Activated T-helper 2 cell treated with anti-CD3 and anti-CD28 coated beads, Interferon-gamma antibody, Interleukin-2, Interleukin-4, amounts not matched to agents 10 μg/mL and 5 μg/mL and 100 μg/mL, durations not matched to agents 14 hours and 24 hours and 36 hours (primary cell): ENCODE measurements at regions not wholly inside any gene's neighbourhood (a gene's known extent, or its start where the extent isn't known, plus 50 kb on each side); places are given as distances from the start of the nearest gene placed in this dataset.

ENCODE experiments used
- DNase-seq: peaks from one replicate; pipeline ENCODE4 v3.0.0; 2021; ENCODE audit warnings: low spot score
- H3K27ac Mint-ChIP-seq: one replicate; pipeline ENCODE4 v1.8.0; 2021; ENCODE audit warnings: mixed read lengths
- H3K27me3 Mint-ChIP-seq: one replicate; pipeline ENCODE4 v1.8.0; 2021; ENCODE audit warnings: low read depth, mixed read lengths
- H3K36me3 Mint-ChIP-seq: one replicate; pipeline ENCODE4 v1.8.0; 2021; ENCODE audit warnings: low read depth, mixed read lengths
- H3K4me1 Mint-ChIP-seq: one replicate; pipeline ENCODE4 v1.8.0; 2021; ENCODE audit warnings: low read depth, mixed read lengths
- H3K4me3 Mint-ChIP-seq: one replicate; pipeline ENCODE4 v1.8.0; 2021; ENCODE audit warnings: low read depth, mild to moderate bottlenecking, moderate library complexity, mixed read lengths
- H3K9me3 Mint-ChIP-seq: one replicate; pipeline ENCODE4 v1.8.0; 2021; ENCODE audit warnings: mixed read lengths
- intact Hi-C: fragments of 100-400 bp; cut with micrococcal nuclease; formaldehyde crosslinking; loops from one replicate; pipeline ENCODE4 v1.15.1; 2023

DNA sequence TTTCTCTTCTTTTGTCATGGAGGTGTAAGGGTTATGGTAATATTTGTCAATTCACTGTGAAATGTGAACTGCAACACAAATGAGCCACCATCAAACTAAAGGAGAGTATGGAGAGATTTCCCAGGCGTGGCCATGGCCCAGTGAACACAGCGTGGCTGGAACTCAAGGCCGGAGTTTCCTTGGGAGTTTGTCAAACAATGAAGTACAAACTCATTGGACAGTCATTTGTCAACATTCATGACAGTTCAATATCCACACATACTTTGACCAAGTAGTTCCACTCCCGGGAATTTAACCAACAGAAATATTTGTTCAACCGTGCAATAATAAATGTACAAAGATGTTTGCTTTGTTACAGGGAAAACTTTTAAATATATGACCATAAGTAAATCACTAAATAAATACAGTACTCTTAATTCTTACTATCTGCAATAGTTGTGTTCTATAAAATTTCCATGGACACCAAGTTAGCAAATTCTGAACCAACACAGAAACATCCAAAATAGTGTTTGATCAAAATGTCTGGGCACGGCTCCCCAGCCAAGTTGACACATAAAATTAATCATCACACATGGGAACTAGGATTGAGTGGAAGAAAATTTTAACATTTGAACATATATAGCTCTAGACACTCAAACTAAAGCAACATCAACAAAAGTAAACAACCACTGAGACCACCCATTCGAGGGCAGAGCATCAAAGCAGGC lies 87.1 kb downstream of the DIRAS2 start:
- no peaks in the 10 kb centered on the region for H3K36me3 Mint-ChIP-seq
- DNase-seq: no peak
- no peak overlapping the region for H3K4me3 Mint-ChIP-seq
- H3K27ac Mint-ChIP-seq: no peak overlapping the region
- no peaks in the 10 kb centered on the region for H3K9me3 Mint-ChIP-seq
- no peaks in the 10 kb centered on the region for H3K4me1 Mint-ChIP-seq
- intact Hi-C loops: no loop called here
- peaks cover 3% of the 10 kb centered on the region for H3K27me3 Mint-ChIP-seq

DNA sequence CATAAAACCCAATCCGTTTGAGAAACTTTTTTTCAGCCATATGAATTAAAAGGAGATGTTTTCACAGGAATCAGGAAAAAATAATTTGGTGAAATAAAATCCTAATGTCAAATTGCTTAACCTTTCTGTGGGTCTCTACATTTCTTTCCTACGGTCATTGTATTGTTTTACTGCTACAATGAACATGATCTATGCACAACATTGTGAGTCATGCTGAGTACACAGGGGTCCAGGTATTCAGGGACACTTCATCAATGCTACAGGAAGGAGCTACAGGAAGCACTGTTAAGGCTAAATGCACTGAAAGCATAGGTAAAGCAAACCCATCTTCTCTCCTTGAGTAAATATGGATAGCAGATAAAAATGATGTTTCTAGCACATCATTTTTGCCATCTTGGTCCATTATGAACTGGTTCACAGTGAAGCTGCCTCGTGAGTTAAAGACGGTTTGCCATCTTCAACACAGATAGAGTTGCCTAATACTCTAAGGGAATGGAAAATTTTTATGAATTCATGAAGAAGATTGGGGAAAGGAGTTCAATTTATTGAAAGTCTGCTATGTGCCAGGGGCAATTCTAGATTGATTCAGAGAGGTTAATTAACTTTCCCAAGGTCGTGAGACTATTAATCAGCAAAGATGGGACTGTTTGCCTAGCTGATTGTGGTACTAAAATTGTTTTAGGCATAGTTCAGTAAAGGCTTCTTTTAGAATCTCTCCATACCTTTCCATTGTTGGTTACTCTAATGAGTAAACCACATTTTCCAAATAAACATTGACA lies 85.5 kb downstream of the DIRAS2 start:
- Mint-ChIP-seq H3K4me1 (no peaks in the 10 kb centered on the region), H3K9me3 (no peaks in the 10 kb centered on the region), H3K4me3 (no peak overlapping the region), H3K27me3 (peaks cover 3% of the 10 kb centered on the region), H3K27ac (no peak overlapping the region), H3K36me3 (no peaks in the 10 kb centered on the region)
- DNase-seq: no peak
- intact Hi-C loops: no loop called here

DNA sequence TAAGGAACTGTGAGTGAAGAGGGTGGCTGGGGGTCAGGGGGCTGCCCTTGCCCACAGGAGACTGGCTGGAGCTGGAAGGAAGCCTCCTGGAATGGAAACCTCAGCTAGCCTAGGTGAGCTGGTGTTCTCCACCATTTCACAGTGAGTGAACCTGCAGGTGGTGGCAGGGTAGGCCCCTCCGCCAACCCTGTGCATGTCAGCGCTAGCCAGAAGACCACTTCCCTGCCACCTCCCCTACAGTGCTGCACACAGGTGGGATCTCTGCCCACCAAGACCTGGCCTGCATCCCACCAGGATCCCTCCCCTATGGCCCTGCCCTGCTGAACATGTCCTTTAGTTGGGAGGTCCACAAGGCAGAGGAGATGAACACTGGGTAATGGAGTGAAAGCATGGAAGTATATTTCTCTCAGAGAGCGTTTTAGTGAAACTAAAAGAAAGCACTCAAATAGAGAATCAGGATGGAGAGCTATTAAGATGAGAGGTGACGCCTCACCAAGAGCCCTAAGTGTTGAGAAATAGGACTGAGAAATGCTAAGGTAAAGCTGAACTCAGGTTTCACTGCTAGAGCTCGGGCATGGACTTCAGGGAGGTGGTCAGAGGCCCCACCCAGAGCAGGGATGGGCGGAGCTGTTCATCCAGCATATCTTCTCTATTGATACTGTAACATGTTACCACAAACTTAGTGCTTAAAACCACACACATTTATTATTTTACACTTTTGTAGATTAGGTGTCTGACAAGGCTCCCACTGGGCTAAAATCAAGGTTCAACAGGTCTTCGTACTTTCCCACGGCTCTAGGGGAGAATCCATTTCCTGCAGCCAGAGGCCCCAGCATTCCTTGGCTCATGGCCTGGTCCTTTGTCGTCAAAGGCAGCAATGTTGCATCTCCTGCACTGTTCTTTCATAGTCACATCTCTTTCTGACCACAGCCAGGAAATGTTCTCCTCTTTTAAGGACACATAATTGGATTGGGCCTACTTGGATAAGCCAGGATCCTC lies 83.2 kb downstream of the DIRAS2 start:
- Mint-ChIP-seq H3K9me3 (no peaks in the 10 kb centered on the region), H3K36me3 (no peaks in the 10 kb centered on the region), H3K4me3 (no peak overlapping the region), H3K27me3 (peaks cover 3% of the 10 kb centered on the region), H3K4me1 (no peaks in the 10 kb centered on the region), H3K27ac (no peak overlapping the region)
- no peak for DNase-seq
- intact Hi-C loops: no loop called here
